Heart right ventricle (tissue), 16 donors: ENCODE measurements at regions not wholly inside any gene's neighbourhood (a gene's known extent, or its start where the extent isn't known, plus 50 kb on each side); places are given as distances from the start of the nearest gene placed in this dataset.

Experiments
- ATAC-seq, 8 donors: fragments of 200-7000 bp; cut with Tn5 transposase; one replicate each; pipeline ENCODE4 v1.9.1; 2020; ENCODE audit warnings: mild to moderate bottlenecking in 8 of 8, moderate library complexity in 8 of 8, moderate number of reproducible peaks in 1 of 8
- DNase-seq, 2 donors: peaks; one replicate each; pipeline ENCODE4 v3.0.0-alpha.2; 2020
- H3K27ac ChIP-seq, 10 donors: fragments of 200-600 bp; sonication (generic) in 2 of 10; one replicate each; pipeline versions ENCODE4 v1.5.0 to v1.8.0; 2020 to 2022; ENCODE audit warnings: mild to moderate bottlenecking in 3 of 10
- H3K27me3 ChIP-seq, 7 donors: fragments of 200-600 bp; one replicate each; pipeline ENCODE4 v1.8.0; 2021 to 2022; ENCODE audit warnings: mild to moderate bottlenecking in 2 of 7
- H3K36me3 ChIP-seq, 9 donors: fragments of 200-600 bp; sonication (generic) in 1 of 9; one replicate each; pipeline versions ENCODE4 v1.5.0 to v1.8.0; 2020 to 2022; ENCODE audit warnings: mild to moderate bottlenecking in 2 of 9
- H3K4me1 ChIP-seq, 9 donors: fragments of 200-600 bp; sonication (generic) in 1 of 9; one replicate each; pipeline versions ENCODE4 v1.5.0 to v1.8.0; 2020 to 2022; ENCODE audit warnings: mild to moderate bottlenecking in 4 of 9
- H3K4me3 ChIP-seq, 10 donors: fragments of 200-600 bp; sonication (generic) in 2 of 10; one replicate each; pipeline versions ENCODE4 v1.5.0 to v1.8.0; 2020 to 2022; ENCODE audit warnings: mild to moderate bottlenecking in 7 of 10, moderate library complexity in 2 of 10
- H3K9me3 ChIP-seq, 11 donors: fragments of 200-600 bp in 10 of 11; sonication (generic) in 2 of 11; one replicate each; pipeline versions ENCODE4 v1.5.0 to v1.8.0; 2013 to 2022; ENCODE audit warnings: mild to moderate bottlenecking in 2 of 11, control low read depth in 1 of 11, moderate library complexity in 1 of 11
- WGBS, 2 donors: extraction: QIAGEN DNeasy Blood & Tissue Kit; methylation state at CpG; one replicate each; pipeline ENCODE4 v1.1.7; 2013; ENCODE audit warnings: inconsistent platforms in 1 of 2; 5-methylcytosine and 5-hydroxymethylcytosine counted together
- intact Hi-C, 10 donors: fragments of 100-400 bp; cut with DNase I; formaldehyde crosslinking; loops; one replicate each; pipeline versions ENCODE4 v1.11.1 to v1.14.2; 2022
- TF ChIP-seq, protein P1 (sequence below), 9 donors: fragments of 200-600 bp; sonication (generic) in 2 of 9; IDR thresholded peaks; one replicate each; pipeline versions ENCODE4 v1.5.0 to v1.8.0; 2021 to 2022; ENCODE audit warnings: antibody characterized with exemption in 9 of 9, mild to moderate bottlenecking in 5 of 9, moderate library complexity in 1 of 9
- donor health status: Arrhythmogenic right ventricular cardiomyopathy.
- donor health status: ischemic (EF 13 %, LVEDD 7.1; RV severe dilation, severe dysfunction).
- donor health status: healthy with polysubstance abuse.
- donor health status: DM: no; HTN: yes; CAD: no.
- donor health status: DM: no; HTN: no; CAD: no.
- donor health status: ischemic (EF 25% LVEDD 6.9; RV normal size, moderate dysfunction).
- donor health status: ischemic (EF 25% LVEDD 5.7; RV mildly dilated, moderate dysfunction).
- donor health status: healthy.
- donor health status: DM: yes; HTN: yes; CAD: no.
- donor health status: Ischemic cardiomyopathy.
- donor health status: ischemic (EF 35%, LVEDD 5.7; RV mildly dilated, moderate dysfunction).
- donor health status: nonischemic (EF 11% LVEDD 7.7; RV severe dilation, severe dysfunction).
- donor health status: DM: yes; HTN: yes; CAD: no.
- donor health status: PGD.
- donor health status: ischemic (EF 29% LVEDD 5.4; RV normal size, mild dysfunction).
- donor health status: nonischemic (EF 23%, LVEDD 6.1; RV moderate dilation, normal function).

DNA sequence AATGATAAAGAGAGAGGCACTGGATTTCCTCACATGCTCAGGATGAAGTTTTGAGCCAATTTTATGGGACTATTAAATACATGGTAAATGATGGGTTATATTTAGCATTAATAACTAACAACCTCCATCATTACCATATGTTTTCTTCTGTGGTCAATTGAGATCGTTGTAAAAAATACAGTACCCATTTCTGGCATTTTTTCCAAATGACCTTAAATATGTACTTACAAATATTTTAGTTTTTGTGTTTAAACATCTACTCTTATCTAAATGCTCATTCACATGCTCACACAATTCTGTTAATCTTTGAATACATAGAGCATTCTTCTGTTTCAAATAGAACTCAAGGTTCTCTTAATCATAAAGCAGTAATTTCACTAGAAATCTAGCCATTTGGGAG lies 330.0 kb upstream of the BRINP3 start:
- Histone ChIP-seq H3K9me3 (peaks cover 0 to 7% (median 0%) of the 10 kb centered on the region in 11 donors), H3K4me3 (no peak overlapping the region), H3K27ac (no peak overlapping the region), H3K36me3 (no peaks in the 10 kb centered on the region), H3K27me3 (no peaks in the 10 kb centered on the region), H3K4me1 (no peaks in the 10 kb centered on the region)
- no peak for ATAC-seq
- TF ChIP-seq, protein P1, sequence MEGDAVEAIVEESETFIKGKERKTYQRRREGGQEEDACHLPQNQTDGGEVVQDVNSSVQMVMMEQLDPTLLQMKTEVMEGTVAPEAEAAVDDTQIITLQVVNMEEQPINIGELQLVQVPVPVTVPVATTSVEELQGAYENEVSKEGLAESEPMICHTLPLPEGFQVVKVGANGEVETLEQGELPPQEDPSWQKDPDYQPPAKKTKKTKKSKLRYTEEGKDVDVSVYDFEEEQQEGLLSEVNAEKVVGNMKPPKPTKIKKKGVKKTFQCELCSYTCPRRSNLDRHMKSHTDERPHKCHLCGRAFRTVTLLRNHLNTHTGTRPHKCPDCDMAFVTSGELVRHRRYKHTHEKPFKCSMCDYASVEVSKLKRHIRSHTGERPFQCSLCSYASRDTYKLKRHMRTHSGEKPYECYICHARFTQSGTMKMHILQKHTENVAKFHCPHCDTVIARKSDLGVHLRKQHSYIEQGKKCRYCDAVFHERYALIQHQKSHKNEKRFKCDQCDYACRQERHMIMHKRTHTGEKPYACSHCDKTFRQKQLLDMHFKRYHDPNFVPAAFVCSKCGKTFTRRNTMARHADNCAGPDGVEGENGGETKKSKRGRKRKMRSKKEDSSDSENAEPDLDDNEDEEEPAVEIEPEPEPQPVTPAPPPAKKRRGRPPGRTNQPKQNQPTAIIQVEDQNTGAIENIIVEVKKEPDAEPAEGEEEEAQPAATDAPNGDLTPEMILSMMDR (IDR thresholded peaks at IDR 0.05), result no peak
- intact Hi-C loops, result no loop called here
- 44 to 71% methylated on average over 1 of the region's 1 CpG for WGBS, 2 donors
- DNase-seq, result no peak

- no peak overlapping the region for H3K4me3 ChIP-seq
- DNase-seq (no peak), ATAC-seq (no peak)
- H3K4me1 ChIP-seq, result no peaks in the 10 kb centered on the region
- peaks cover 0 to 11% (median 0%) of the 10 kb centered on the region in 11 donors for H3K9me3 ChIP-seq
- no peaks in the 10 kb centered on the region for H3K27me3 ChIP-seq
- no peaks in the 10 kb centered on the region for H3K36me3 ChIP-seq
- intact Hi-C loops, result no loop called here
- H3K27ac ChIP-seq, result no peak overlapping the region
- WGBS, 2 donors, result 48% methylated on average over 3 of the region's 3 CpGs
- TF ChIP-seq, protein P1 (IDR thresholded peaks at IDR 0.05), result no peak
These were observed 330.4 kb upstream of the BRINP3 start for GRCh38 chr1:190808035-190808434.

GRCh38 chr1:190809312-190809711 lies 331.6 kb upstream of the BRINP3 start:
- ATAC-seq, result no peak
- 78 to 86% methylated on average over 3 of the region's 3 CpGs for WGBS, 2 donors
- no peaks in the 10 kb centered on the region for H3K4me1 ChIP-seq

GRCh38 chr1:190812996-190813395 lies 335.3 kb upstream of the BRINP3 start:
- H3K27ac ChIP-seq, result no peak overlapping the region
- ATAC-seq, result no peak
- no peak overlapping the region for H3K4me3 ChIP-seq
- no peaks in the 10 kb centered on the region for H3K27me3 ChIP-seq
- 77 to 83% methylated on average over 2 of the region's 2 CpGs for WGBS, 2 donors
- no peak for DNase-seq
- intact Hi-C loops, result no loop called here
- H3K36me3 ChIP-seq, result no peaks in the 10 kb centered on the region
- H3K9me3 ChIP-seq, result peaks cover 0 to 26% (median 3%) of the 10 kb centered on the region in 11 donors
- H3K4me1 ChIP-seq, result no peaks in the 10 kb centered on the region
- TF ChIP-seq, protein P1 (IDR thresholded peaks at IDR 0.05), result no peak

More at GRCh38 chr1:190809312-190809711, 331.6 kb upstream of the BRINP3 start:
- intact Hi-C loops, result no loop called here
- H3K9me3 ChIP-seq, result peaks cover 0 to 19% (median 0%) of the 10 kb centered on the region in 11 donors
- H3K27ac ChIP-seq, result no peak overlapping the region
- no peak for DNase-seq
- TF ChIP-seq, protein P1 (IDR thresholded peaks at IDR 0.05), result no peak
- H3K4me3 ChIP-seq, result no peak overlapping the region
- no peaks in the 10 kb centered on the region for H3K27me3 ChIP-seq
- H3K36me3 ChIP-seq, result no peaks in the 10 kb centered on the region
